ENCODE measurements at regions not wholly inside any gene's neighbourhood (a gene's known extent, or its start where the extent isn't known, plus 50 kb on each side); places are given as distances from the start of the nearest gene placed in this dataset.

DNA sequence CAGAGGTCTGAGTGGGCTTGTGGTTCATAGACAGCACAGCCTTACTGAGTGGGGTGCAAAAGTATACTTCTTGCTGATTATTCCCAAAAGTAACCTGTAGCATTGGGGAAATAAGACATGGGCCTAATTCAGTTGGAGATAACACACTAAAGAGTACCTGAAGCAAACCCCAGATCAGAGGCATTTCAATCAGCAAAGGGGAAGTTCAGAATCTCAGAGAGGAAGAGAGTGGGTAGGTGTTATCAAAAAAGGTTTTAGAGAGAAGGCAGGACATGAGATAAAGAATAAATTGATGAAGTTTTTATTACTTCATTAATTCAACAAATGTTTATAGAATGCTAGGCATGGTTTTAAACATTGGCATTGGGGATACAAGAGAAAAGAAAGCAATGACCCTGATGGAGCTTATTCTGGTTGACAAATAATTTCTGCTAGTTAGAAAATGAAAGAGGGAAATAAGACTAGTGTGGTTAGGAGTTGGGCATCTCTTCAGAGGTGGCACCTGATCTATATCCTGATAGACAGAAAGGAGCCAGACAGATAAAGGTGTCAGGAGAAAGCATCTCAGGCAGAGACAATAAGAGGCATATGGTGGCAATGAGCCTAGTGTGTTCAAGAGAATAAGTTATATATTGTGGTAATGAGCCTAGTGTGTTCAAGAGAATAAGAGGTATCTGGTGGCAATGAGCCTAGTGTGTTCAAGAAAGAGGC lies 153.8 kb upstream of the SETBP1 start:
- TF ChIP-seq EZH2 (IDR thresholded peaks at IDR 0.05; ENCODE audit: low read length) (no peak), CTCF (optimal IDR thresholded peaks at IDR 0.05 in 1 of 3, IDR thresholded peaks at IDR 0.05 in 1 of 3, conservative IDR thresholded peaks at IDR 0.05 in 1 of 3; ENCODE audit: extremely low read depth in 1 of 3, insufficient read depth in 2 of 3, low read length in 3 of 3) (no peak)
- no peaks in the 10 kb centered on the region for H3K27me3 ChIP-seq (ENCODE audit: control insufficient read depth, extremely low read depth, insufficient read depth, low read length)
- no peak for DNase-seq (ENCODE audit: low read depth, low spot score)
- H3K9ac ChIP-seq (ENCODE audit: control insufficient read depth, extremely low read depth, insufficient read depth, low read length) = no peak overlapping the region
- H4K20me1 ChIP-seq (ENCODE audit: control insufficient read depth, extremely low read depth, insufficient read depth, low read length) = no peaks in the 10 kb centered on the region
- dilution Hi-C loops (cut with MboI; ENCODE audit: extremely low pct_ligation_motif_present, low sequenced_read_pairs) = no loop called here
- no peaks in the 10 kb centered on the region for H3K9me1 ChIP-seq (ENCODE audit: control insufficient read depth, extremely low read depth, insufficient read depth, low read length)
- no peaks in the 10 kb centered on the region for H3K79me2 ChIP-seq (ENCODE audit: control insufficient read depth, insufficient read depth, low read length)
- FAIRE-seq = no peak
- H3K4me1 ChIP-seq (ENCODE audit: control insufficient read depth, extremely low read depth, insufficient read depth, low read length) = peaks cover 5% of the 10 kb centered on the region
- no peak overlapping the region for H3K27ac ChIP-seq (ENCODE audit: control insufficient read depth, insufficient read depth, low read length)
- H3K4me3 ChIP-seq (ENCODE audit: control insufficient read depth in 2 of 3, extremely low read depth in 1 of 3, insufficient read depth in 2 of 3, low read depth in 1 of 3, low read length in 3 of 3) = no peak overlapping the region
- no peaks in the 10 kb centered on the region for H3K9me3 ChIP-seq (ENCODE audit: control insufficient read depth, low read depth, low read length)
- no peak overlapping the region for H3K4me2 ChIP-seq (ENCODE audit: control insufficient read depth, extremely low read depth, insufficient read depth, low read depth, low read length)
- H3K36me3 ChIP-seq (ENCODE audit: control insufficient read depth in 2 of 2, extremely low read depth in 1 of 2, insufficient read depth in 2 of 2, low read length in 2 of 2) = no peaks in the 10 kb centered on the region
- no peak overlapping the region for H2AFZ ChIP-seq (ENCODE audit: control insufficient read depth, low read length)

DNA sequence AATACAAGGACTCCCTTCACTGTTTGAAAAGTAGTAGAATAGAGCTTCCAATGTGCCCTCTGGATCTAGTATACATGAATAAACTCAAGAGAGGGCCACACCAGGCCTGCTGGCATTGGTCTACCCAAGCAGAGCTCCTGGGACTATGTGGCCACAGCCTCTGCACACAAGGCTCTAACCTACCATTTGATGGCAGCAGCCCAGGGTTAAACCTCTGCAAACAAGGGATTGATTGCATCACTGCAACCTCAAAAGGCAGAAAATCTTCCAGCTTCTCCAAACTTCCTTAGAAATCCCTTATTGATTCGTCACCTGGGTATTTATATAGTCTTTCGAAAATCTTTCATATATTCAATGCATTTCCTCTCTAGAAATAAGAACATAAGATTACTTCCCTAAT lies 147.6 kb upstream of the SETBP1 start:
- Histone ChIP-seq H4K20me1 (ENCODE audit: control insufficient read depth, extremely low read depth, insufficient read depth, low read length) (no peaks in the 10 kb centered on the region), H3K9ac (ENCODE audit: control insufficient read depth, extremely low read depth, insufficient read depth, low read length) (no peak overlapping the region), H3K4me2 (ENCODE audit: control insufficient read depth, extremely low read depth, insufficient read depth, low read depth, low read length) (no peak overlapping the region), H2AFZ (ENCODE audit: control insufficient read depth, low read length) (no peak overlapping the region), H3K27me3 (ENCODE audit: control insufficient read depth, extremely low read depth, insufficient read depth, low read length) (no peaks in the 10 kb centered on the region), H3K4me3 (ENCODE audit: control insufficient read depth in 2 of 3, extremely low read depth in 1 of 3, insufficient read depth in 2 of 3, low read depth in 1 of 3, low read length in 3 of 3) (no peak overlapping the region), H3K27ac (ENCODE audit: control insufficient read depth, insufficient read depth, low read length) (no peak overlapping the region), H3K79me2 (ENCODE audit: control insufficient read depth, insufficient read depth, low read length) (no peaks in the 10 kb centered on the region), H3K9me1 (ENCODE audit: control insufficient read depth, extremely low read depth, insufficient read depth, low read length) (no peaks in the 10 kb centered on the region), H3K4me1 (ENCODE audit: control insufficient read depth, extremely low read depth, insufficient read depth, low read length) (peaks cover 22% of the 10 kb centered on the region), H3K36me3 (ENCODE audit: control insufficient read depth in 2 of 2, extremely low read depth in 1 of 2, insufficient read depth in 2 of 2, low read length in 2 of 2) (no peaks in the 10 kb centered on the region), H3K9me3 (ENCODE audit: control insufficient read depth, low read depth, low read length) (no peaks in the 10 kb centered on the region)
- TF ChIP-seq EZH2 (IDR thresholded peaks at IDR 0.05; ENCODE audit: low read length) (no peak), CTCF (optimal IDR thresholded peaks at IDR 0.05 in 1 of 3, IDR thresholded peaks at IDR 0.05 in 1 of 3, conservative IDR thresholded peaks at IDR 0.05 in 1 of 3; ENCODE audit: extremely low read depth in 1 of 3, insufficient read depth in 2 of 3, low read length in 3 of 3) (no peak)
- DNase-seq (ENCODE audit: low read depth, low spot score) (no peak), FAIRE-seq (no peak)
- dilution Hi-C loops (cut with MboI; ENCODE audit: extremely low pct_ligation_motif_present, low sequenced_read_pairs) = no loop called here

Measured in keratinocyte (primary cell).